GM23338 (cell line): ENCODE measurements at regions not wholly inside any gene's neighbourhood (a gene's known extent, or its start where the extent isn't known, plus 50 kb on each side); places are given as distances from the start of the nearest gene placed in this dataset.

Source experiments
- ATAC-seq: fragments of 200-7000 bp; cut with Tn5 transposase; 3 replicates; pipeline ENCODE4 v1.9.1; 2020
- DNase-seq: peaks from one replicate; pipeline ENCODE4 v3.0.0-alpha.2; 2015; ENCODE audit warnings: low spot score
- H2AFZ ChIP-seq: fragments of 200-600 bp; sonication (generic); 2 replicates; pipeline ENCODE4 v1.8.0; 2016; ENCODE audit warnings: antibody characterized with exemption, mild to moderate bottlenecking, moderate library complexity
- H3F3A ChIP-seq: fragments of 200-600 bp; sonication (generic); replicated peaks from 2 replicates; pipeline ENCODE4 v1.8.0; 2017; ENCODE audit warnings: antibody characterized with exemption, mixed run types, low read depth
- H3K27ac ChIP-seq: fragments of 200-600 bp; sonication (generic); 2 replicates; pipeline ENCODE4 v1.6.1; 2016; ENCODE audit warnings: low read depth
- H3K27me3 ChIP-seq: fragments of 200-600 bp; sonication (generic); 2 replicates; pipeline ENCODE4 v1.8.0; 2016; ENCODE audit warnings: mild to moderate bottlenecking, mixed run types, moderate library complexity; ENCODE audit not compliant: insufficient read depth
- H3K36me3 ChIP-seq: fragments of 200-600 bp; sonication (generic); 2 replicates; pipeline ENCODE4 v1.8.0; 2016; ENCODE audit warnings: mild to moderate bottlenecking; ENCODE audit not compliant: insufficient read depth
- H3K4me1 ChIP-seq: fragments of 200-600 bp; sonication (generic); 2 replicates; pipeline ENCODE4 v1.8.0; 2016; ENCODE audit warnings: mild to moderate bottlenecking, moderate library complexity; ENCODE audit not compliant: insufficient read depth
- H3K4me2 ChIP-seq: fragments of 200-600 bp; sonication (generic); 2 replicates; pipeline ENCODE4 v1.7.1; 2017; ENCODE audit warnings: mixed run types
- H3K4me3 ChIP-seq: fragments of 200-600 bp; sonication (generic); 2 replicates; pipeline ENCODE4 v1.6.1; 2016; ENCODE audit warnings: mixed run types
- H3K79me2 ChIP-seq: fragments of 200-600 bp; sonication (generic); replicated peaks from 2 replicates; pipeline ENCODE4 v1.8.0; 2017; ENCODE audit warnings: mild to moderate bottlenecking; ENCODE audit not compliant: insufficient read depth
- H3K9me2 ChIP-seq: fragments of 200-600 bp; sonication (generic); 2 replicates; pipeline ENCODE4 v1.8.0; 2017; ENCODE audit not compliant: insufficient read depth
- H4K20me1 ChIP-seq: fragments of 200-600 bp; sonication (generic); replicated peaks from 2 replicates; pipeline ENCODE4 v1.8.0; 2017; ENCODE audit warnings: mild to moderate bottlenecking; ENCODE audit not compliant: insufficient read depth
- H3K27ac Mint-ChIP-seq: 2 replicates; pipeline ENCODE4 v1.8.0; 2020; ENCODE audit warnings: inconsistent platforms, mild to moderate bottlenecking, moderate library complexity, mixed read lengths
- H3K27me3 Mint-ChIP-seq: 3 replicates; pipeline ENCODE4 v1.8.0; 2022; ENCODE audit warnings: low read depth, mild to moderate bottlenecking, moderate library complexity, mixed read lengths, inconsistent platforms; ENCODE audit not compliant: insufficient read depth, poor library complexity
- H3K36me3 Mint-ChIP-seq: 3 replicates; pipeline ENCODE4 v1.8.0; 2021; ENCODE audit warnings: low read depth, mild to moderate bottlenecking, inconsistent platforms, moderate library complexity, mixed read lengths
- H3K4me1 Mint-ChIP-seq: 3 replicates; pipeline ENCODE4 v1.8.0; 2020; ENCODE audit warnings: mild to moderate bottlenecking, inconsistent platforms, mixed read lengths
- H3K4me3 Mint-ChIP-seq: 3 replicates; pipeline ENCODE4 v1.8.0; 2021; ENCODE audit warnings: moderate library complexity, mild to moderate bottlenecking, inconsistent platforms, mixed read lengths
- H3K9me3 Mint-ChIP-seq: 3 replicates; pipeline ENCODE4 v1.8.0; 2020; ENCODE audit warnings: moderate library complexity, mild to moderate bottlenecking, inconsistent platforms, mixed read lengths
- EZH2 ChIP-seq: fragments of 200-600 bp; sonication (generic); IDR thresholded peaks from one replicate; pipeline ENCODE4 v1.8.0; 2017; ENCODE audit warnings: antibody characterized with exemption, mild to moderate bottlenecking, low read depth; ENCODE audit not compliant: unreplicated experiment
- ZNF462 ChIP-seq: fragments of 250-450 bp; sonication (Bioruptor Pico); IDR thresholded peaks from 2 replicates; pipeline ENCODE4 v1.5.0; 2020; ENCODE audit warnings: mild to moderate bottlenecking, moderate library complexity
- TF ChIP-seq, protein P1 (sequence below), 2 experiments: fragments of 200-600 bp in 1 of 2; sonication (generic) in 1 of 2; conservative IDR thresholded peaks; 2 replicates each; pipeline versions ENCODE4 v1.5.1 to v1.6.1; 2016 to 2017; ENCODE audit warnings: antibody characterized with exemption in 2 of 2, low read depth in 2 of 2, mild to moderate bottlenecking in 2 of 2, moderate library complexity in 1 of 2

DNA sequence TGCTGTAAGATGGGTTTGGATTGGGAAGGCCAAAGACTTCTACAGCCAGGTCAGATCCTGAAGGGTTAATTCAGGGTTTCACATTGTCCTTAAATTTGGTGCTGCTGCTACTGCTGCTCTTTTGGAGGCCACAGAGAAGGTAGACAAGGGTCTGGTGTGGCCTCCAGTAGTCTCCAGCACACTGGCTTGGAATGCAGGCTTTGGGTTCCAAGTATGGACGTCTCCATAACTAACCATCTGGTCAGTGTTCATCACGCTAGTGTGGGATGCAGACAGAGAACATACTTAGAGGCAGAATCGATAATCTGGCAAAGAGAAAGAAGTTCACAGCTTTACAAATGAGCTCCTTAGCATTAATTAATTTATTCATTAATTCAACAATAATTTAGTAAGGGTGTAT lies 154.1 kb downstream of the ZBTB18 start:
- no peaks in the 10 kb centered on the region for H3K4me1 Mint-ChIP-seq

More for the DNA sequence above, 154.1 kb downstream of the ZBTB18 start:
- H3K4me1 ChIP-seq = no peaks in the 10 kb centered on the region
- TF ChIP-seq ZNF462 (CRISPR knock-in tag) (no peak), EZH2 (no peak)
- TF ChIP-seq, protein P1, sequence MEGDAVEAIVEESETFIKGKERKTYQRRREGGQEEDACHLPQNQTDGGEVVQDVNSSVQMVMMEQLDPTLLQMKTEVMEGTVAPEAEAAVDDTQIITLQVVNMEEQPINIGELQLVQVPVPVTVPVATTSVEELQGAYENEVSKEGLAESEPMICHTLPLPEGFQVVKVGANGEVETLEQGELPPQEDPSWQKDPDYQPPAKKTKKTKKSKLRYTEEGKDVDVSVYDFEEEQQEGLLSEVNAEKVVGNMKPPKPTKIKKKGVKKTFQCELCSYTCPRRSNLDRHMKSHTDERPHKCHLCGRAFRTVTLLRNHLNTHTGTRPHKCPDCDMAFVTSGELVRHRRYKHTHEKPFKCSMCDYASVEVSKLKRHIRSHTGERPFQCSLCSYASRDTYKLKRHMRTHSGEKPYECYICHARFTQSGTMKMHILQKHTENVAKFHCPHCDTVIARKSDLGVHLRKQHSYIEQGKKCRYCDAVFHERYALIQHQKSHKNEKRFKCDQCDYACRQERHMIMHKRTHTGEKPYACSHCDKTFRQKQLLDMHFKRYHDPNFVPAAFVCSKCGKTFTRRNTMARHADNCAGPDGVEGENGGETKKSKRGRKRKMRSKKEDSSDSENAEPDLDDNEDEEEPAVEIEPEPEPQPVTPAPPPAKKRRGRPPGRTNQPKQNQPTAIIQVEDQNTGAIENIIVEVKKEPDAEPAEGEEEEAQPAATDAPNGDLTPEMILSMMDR (conservative IDR thresholded peaks at IDR 0.05; ENCODE audit: low read depth in 2 of 2) = no peak
- no peak overlapping the region for H3K27ac Mint-ChIP-seq
- no peaks in the 10 kb centered on the region for H3F3A ChIP-seq
- no peak for ATAC-seq
- no peaks in the 10 kb centered on the region for H3K27me3 ChIP-seq
- H3K9me2 ChIP-seq = no peaks in the 10 kb centered on the region
- peaks cover 6% of the 10 kb centered on the region for H3K27me3 Mint-ChIP-seq
- H3K4me3 ChIP-seq = no peak overlapping the region
- H3K4me2 ChIP-seq = no peak overlapping the region
- H3K79me2 ChIP-seq = no peaks in the 10 kb centered on the region
- H2AFZ ChIP-seq = no peak overlapping the region
- no peak for DNase-seq
- no peaks in the 10 kb centered on the region for H3K36me3 ChIP-seq
- H3K4me3 Mint-ChIP-seq = no peak overlapping the region
- no peaks in the 10 kb centered on the region for H4K20me1 ChIP-seq
- H3K9me3 Mint-ChIP-seq = no peaks in the 10 kb centered on the region
- H3K27ac ChIP-seq = no peak overlapping the region
- H3K36me3 Mint-ChIP-seq = no peaks in the 10 kb centered on the region
